Endothelial cell of umbilical vein (primary cell): ENCODE measurements at regions not wholly inside any gene's neighbourhood (a gene's known extent, or its start where the extent isn't known, plus 50 kb on each side); places are given as distances from the start of the nearest gene placed in this dataset.

Experiments
- BruUV-seq: library from RNA; stranded (reverse); fragments of 400-500 nt; replicated peaks from 2 replicates; lab custom pipeline; 2021; lab: Mats Ljungman, UMichigan
- CTCF ChIA-PET: fragments of 300-600, 350-600 bp; sonication (Branson Sonifier 250); formaldehyde crosslinking; loops from one replicate; lab custom pipeline; 2021; ENCODE audit warnings: antibody characterized with exemption, inconsistent platforms; lab: Charles Lee
- POLR2A ChIA-PET: fragments of 300-600, 350-600 bp; sonication (Branson Sonifier 250); formaldehyde crosslinking; loops from one replicate; lab custom pipeline; 2021; ENCODE audit warnings: antibody characterized with exemption, inconsistent platforms; lab: Charles Lee
- DNase-seq: peaks from one replicate; pipeline ENCODE4 v3.0.0-alpha.2; 2011; ENCODE audit warnings: low read depth, low spot score
- FAIRE-seq: peaks from 2 replicates; lab custom pipeline; 2011; peaks lifted over from hg19 to GRCh38; lab: Jason Lieb, UNC
- H2AFZ ChIP-seq: 2 replicates; pipeline ENCODE4 v1.6.0; 2012; ENCODE audit warnings: low read depth, low read length, control low read depth, inconsistent platforms
- H3K27ac ChIP-seq: 2 replicates; pipeline ENCODE4 v1.5.1; 2011; ENCODE audit warnings: low read depth, mild to moderate bottlenecking, control low read depth, low read length, moderate library complexity; ENCODE audit not compliant: insufficient read depth
- H3K27me3 ChIP-seq, 2 experiments: 2 replicates each; pipeline versions ENCODE4 v1.6.0 to v1.6.1; 2011; ENCODE audit warnings: low read length in 2 of 2, mixed read lengths in 1 of 2; ENCODE audit not compliant: control insufficient read depth in 2 of 2, insufficient read depth in 2 of 2
- H3K36me3 ChIP-seq, 2 experiments: 2 replicates in 1 of 2; 3 replicates in 1 of 2; pipeline ENCODE4 v1.5.1; 2011; ENCODE audit warnings: low read length in 2 of 2, mild to moderate bottlenecking in 1 of 2, moderate library complexity in 1 of 2; ENCODE audit not compliant: control insufficient read depth in 2 of 2, insufficient read depth in 2 of 2; ENCODE audit errors: extremely low read depth in 1 of 2
- H3K4me1 ChIP-seq: 3 replicates; pipeline ENCODE4 v1.5.1; 2011; ENCODE audit warnings: mild to moderate bottlenecking, low read length; ENCODE audit not compliant: control insufficient read depth, insufficient read depth; ENCODE audit errors: extremely low read depth
- H3K4me2 ChIP-seq: 2 replicates; pipeline ENCODE4 v1.6.1; 2011; ENCODE audit warnings: low read length, control low read depth, mixed read lengths; ENCODE audit not compliant: insufficient read depth
- H3K4me3 ChIP-seq, 3 experiments: fragments of 200-600 bp in 1 of 3; sonication (generic), shearing (Covaris generic) in 1 of 3; replicated peaks in 1 of 3; 2 replicates each; pipeline ENCODE4 v1.5.1; 2011 to 2016; ENCODE audit warnings: control low read depth in 3 of 3, low read length in 3 of 3, mild to moderate bottlenecking in 2 of 3, inconsistent platforms in 1 of 3, low read depth in 1 of 3, moderate library complexity in 1 of 3; ENCODE audit not compliant: insufficient read depth in 1 of 3
- H3K79me2 ChIP-seq: 2 replicates; pipeline ENCODE4 v1.6.0; 2012; ENCODE audit warnings: low read length, inconsistent platforms; ENCODE audit not compliant: control insufficient read depth, insufficient read depth
- H3K9ac ChIP-seq: replicated peaks from 2 replicates; pipeline ENCODE3; 2011; ENCODE audit warnings: low read length, control low read depth; ENCODE audit not compliant: insufficient read depth; ENCODE audit errors: extremely low read depth
- H3K9me1 ChIP-seq: replicated peaks from 3 replicates; pipeline ENCODE4 v1.6.0; 2011; ENCODE audit warnings: mild to moderate bottlenecking, low read length; ENCODE audit not compliant: control insufficient read depth, insufficient read depth; ENCODE audit errors: extremely low read depth
- H3K9me3 ChIP-seq: replicated peaks from 2 replicates; pipeline ENCODE4 v1.5.1; 2012; ENCODE audit warnings: low read length, inconsistent platforms; ENCODE audit not compliant: control insufficient read depth, insufficient read depth
- H4K20me1 ChIP-seq: replicated peaks from 2 replicates; pipeline ENCODE3; 2011; ENCODE audit warnings: mild to moderate bottlenecking, low read length; ENCODE audit not compliant: control insufficient read depth, insufficient read depth; ENCODE audit errors: extremely low read depth
- EZH2 ChIP-seq: IDR thresholded peaks from 2 replicates; pipeline ENCODE4 v1.6.1; 2012; ENCODE audit warnings: borderline replicate concordance, low read depth, mild to moderate bottlenecking, moderate library complexity, low read length, inconsistent platforms; ENCODE audit not compliant: severe bottlenecking
- FOS ChIP-seq: IDR thresholded peaks from 2 replicates; pipeline ENCODE4 v1.6.1; 2011; ENCODE audit warnings: mild to moderate bottlenecking, low read length, moderate library complexity, borderline replicate concordance; ENCODE audit not compliant: insufficient read depth
- GATA2 ChIP-seq: IDR thresholded peaks from 2 replicates; pipeline ENCODE4 v1.7.0; 2011; ENCODE audit warnings: low read depth, mild to moderate bottlenecking, moderate library complexity, mixed read lengths, low read length; ENCODE audit not compliant: insufficient read length, insufficient read depth
- MYC ChIP-seq: IDR thresholded peaks from one replicate; pipeline ENCODE4 v1.6.1; 2011; ENCODE audit warnings: mild to moderate bottlenecking, low read depth, low read length
- POLR2AphosphoS5 ChIP-seq: IDR thresholded peaks from 2 replicates; pipeline ENCODE4 v1.6.1; 2012; ENCODE audit warnings: low read depth, mild to moderate bottlenecking, control low read depth, low read length, moderate library complexity; ENCODE audit not compliant: insufficient read depth
- dilution Hi-C: fragments of 300-500 bp; cut with MboI; formaldehyde crosslinking; loops from one replicate; pipeline ENCODE4 v1.15.0; 2019; ENCODE audit warnings: low sequenced_read_pairs; ENCODE audit not compliant: extremely low pct_ligation_motif_present
- intact Hi-C: fragments of 100-400 bp; cut with micrococcal nuclease; formaldehyde crosslinking; loops from one replicate; pipeline ENCODE4 v1.10.0; 2022
- TF ChIP-seq, protein P1 (sequence below): IDR thresholded peaks from 2 replicates; pipeline ENCODE4 v1.6.1; 2011; ENCODE audit not compliant: insufficient read depth, insufficient read length
- TF ChIP-seq, protein P2 (sequence below), 2 donors: IDR thresholded peaks; 1 replicate in 1 of 2; 2 replicates in 1 of 2; pipeline ENCODE4 v1.5.1; 2011; ENCODE audit warnings: low read length in 2 of 2, mild to moderate bottlenecking in 2 of 2, moderate library complexity in 2 of 2, control low read depth in 1 of 2, inconsistent platforms in 1 of 2, low read depth in 1 of 2; ENCODE audit not compliant: insufficient read depth in 1 of 2; ENCODE audit errors: extremely low read depth in 1 of 2

DNA sequence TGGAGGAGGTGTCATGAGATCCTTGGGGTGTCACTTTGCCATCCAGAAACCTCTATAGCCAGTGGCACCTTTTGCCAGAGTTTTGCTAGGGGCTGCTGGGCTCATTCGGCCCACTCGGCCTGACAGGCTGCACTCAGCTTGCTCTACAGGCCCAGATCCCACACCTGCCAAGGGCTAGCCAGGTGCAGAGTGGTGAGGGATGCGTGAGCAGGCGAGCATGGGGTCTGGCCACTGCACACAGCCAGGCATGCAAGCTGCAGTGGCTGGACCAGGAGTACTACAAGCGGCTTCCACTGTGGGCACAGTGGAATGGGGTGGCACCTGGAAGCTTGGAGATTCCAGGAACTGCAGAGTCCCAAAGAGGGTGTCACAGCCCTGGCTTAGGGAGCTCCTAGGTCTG, 372.7 kb downstream of the CHSY3 start:
- dilution Hi-C loops, result no loop called here
- Histone ChIP-seq H3K79me2 (no peaks in the 10 kb centered on the region), H3K9me1 (no peaks in the 10 kb centered on the region), H3K9ac (no peak overlapping the region), H4K20me1 (no peaks in the 10 kb centered on the region), H3K4me3 (no peak overlapping the region), H3K4me2 (no peak overlapping the region), H3K36me3 (no peaks in the 10 kb centered on the region), H3K27me3 (no peaks in the 10 kb centered on the region), H3K9me3 (no peaks in the 10 kb centered on the region), H3K27ac (no peak overlapping the region), H2AFZ (no peak overlapping the region), H3K4me1 (no peaks in the 10 kb centered on the region)
- no peak for DNase-seq
- CTCF ChIA-PET, result no interaction called here
- intact Hi-C loops, result no loop called here
- FAIRE-seq, result no peak
- no TSS peak for BruUV-seq
- TF ChIP-seq POLR2AphosphoS5 (no peak), MYC (no peak), FOS (no peak), GATA2 (no peak), EZH2 (no peak)
- TF ChIP-seq, protein P1, sequence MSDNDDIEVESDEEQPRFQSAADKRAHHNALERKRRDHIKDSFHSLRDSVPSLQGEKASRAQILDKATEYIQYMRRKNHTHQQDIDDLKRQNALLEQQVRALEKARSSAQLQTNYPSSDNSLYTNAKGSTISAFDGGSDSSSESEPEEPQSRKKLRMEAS, result no peak
- TF ChIP-seq, protein P2, sequence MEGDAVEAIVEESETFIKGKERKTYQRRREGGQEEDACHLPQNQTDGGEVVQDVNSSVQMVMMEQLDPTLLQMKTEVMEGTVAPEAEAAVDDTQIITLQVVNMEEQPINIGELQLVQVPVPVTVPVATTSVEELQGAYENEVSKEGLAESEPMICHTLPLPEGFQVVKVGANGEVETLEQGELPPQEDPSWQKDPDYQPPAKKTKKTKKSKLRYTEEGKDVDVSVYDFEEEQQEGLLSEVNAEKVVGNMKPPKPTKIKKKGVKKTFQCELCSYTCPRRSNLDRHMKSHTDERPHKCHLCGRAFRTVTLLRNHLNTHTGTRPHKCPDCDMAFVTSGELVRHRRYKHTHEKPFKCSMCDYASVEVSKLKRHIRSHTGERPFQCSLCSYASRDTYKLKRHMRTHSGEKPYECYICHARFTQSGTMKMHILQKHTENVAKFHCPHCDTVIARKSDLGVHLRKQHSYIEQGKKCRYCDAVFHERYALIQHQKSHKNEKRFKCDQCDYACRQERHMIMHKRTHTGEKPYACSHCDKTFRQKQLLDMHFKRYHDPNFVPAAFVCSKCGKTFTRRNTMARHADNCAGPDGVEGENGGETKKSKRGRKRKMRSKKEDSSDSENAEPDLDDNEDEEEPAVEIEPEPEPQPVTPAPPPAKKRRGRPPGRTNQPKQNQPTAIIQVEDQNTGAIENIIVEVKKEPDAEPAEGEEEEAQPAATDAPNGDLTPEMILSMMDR (IDR thresholded peaks at IDR 0.05; ENCODE audit: extremely low read depth in 1 of 2, insufficient read depth in 1 of 2, low read depth in 1 of 2, low read length in 2 of 2), result no peak
- POLR2A ChIA-PET, result no interaction called here
